HG02870 (cell line): ENCODE measurements at regions not wholly inside any gene's neighbourhood (a gene's known extent, or its start where the extent isn't known, plus 50 kb on each side); places are given as distances from the start of the nearest gene placed in this dataset.

Experiments
- ATAC-seq: cut with Tn5 transposase; IDR thresholded peaks from one replicate; pipeline ENCODE4 v1.9.1; 2021; ENCODE audit warnings: mild to moderate bottlenecking, moderate library complexity; ENCODE audit not compliant: unreplicated experiment

GRCh38 chr6:40313582-40313981 lies 273.6 kb downstream of the LRFN2 start:
- ATAC-seq, result no peak

- no peak for ATAC-seq
These were observed 274.8 kb downstream of the LRFN2 start for GRCh38 chr6:40312213-40313015.

- no peak for ATAC-seq
These were observed 278.4 kb downstream of the LRFN2 start for GRCh38 chr6:40308533-40309306.

- ATAC-seq, result no peak
These were observed 279.5 kb downstream of the LRFN2 start for GRCh38 chr6:40307712-40308111.

- ATAC-seq, result no peak
These were observed 284.2 kb downstream of the LRFN2 start for GRCh38 chr6:40302856-40303454.

- ATAC-seq, result no peak
These were observed 287.5 kb downstream of the LRFN2 start for GRCh38 chr6:40299681-40300080.

- no peak for ATAC-seq
These were observed 289.0 kb downstream of the LRFN2 start for GRCh38 chr6:40298207-40298606.

GRCh38 chr6:40295251-40295950 lies 291.8 kb downstream of the LRFN2 start:
- ATAC-seq, result no peak

GRCh38 chr6:40293460-40294185 lies 293.5 kb downstream of the LRFN2 start:
- ATAC-seq, result no peak

GRCh38 chr6:40293060-40293459 lies 294.1 kb downstream of the LRFN2 start:
- ATAC-seq, result no peak

GRCh38 chr6:40290816-40291215 lies 296.3 kb downstream of the LRFN2 start:
- ATAC-seq, result no peak

GRCh38 chr6:40288919-40289318 lies 298.2 kb downstream of the LRFN2 start:
- ATAC-seq, result no peak

- no peak for ATAC-seq
These were observed 299.8 kb downstream of the LRFN2 start for GRCh38 chr6:40287296-40287850.

GRCh38 chr6:40286721-40287120 lies 300.4 kb downstream of the LRFN2 start:
- no peak for ATAC-seq

GRCh38 chr6:40285996-40286395 lies 301.2 kb downstream of the LRFN2 start:
- ATAC-seq, result no peak

- no peak for ATAC-seq
These were observed 301.6 kb downstream of the LRFN2 start for GRCh38 chr6:40285535-40285934.

GRCh38 chr6:40282986-40283385 lies 304.2 kb downstream of the LRFN2 start:
- no peak for ATAC-seq

GRCh38 chr6:40281402-40281801 lies 305.8 kb downstream of the LRFN2 start:
- no peak for ATAC-seq

- ATAC-seq, result no peak
These were observed 306.9 kb downstream of the LRFN2 start for GRCh38 chr6:40280231-40280630.

GRCh38 chr6:40276141-40276540 lies 311.0 kb downstream of the LRFN2 start:
- no peak for ATAC-seq
